ENCODE measurements at regions not wholly inside any gene's neighbourhood (a gene's known extent, or its start where the extent isn't known, plus 50 kb on each side); places are given as distances from the start of the nearest gene placed in this dataset.

GRCh38 chr7:24050991-24051560 is 232.9 kb upstream of the NPY start:
- no peaks in the 10 kb centered on the region for H3K79me2 ChIP-seq (ENCODE audit: insufficient read depth)
- H3K9me3 ChIP-seq: no peaks in the 10 kb centered on the region
- peak overlapping the region in 1 of 2 experiments; percentile 44; a peak in 1 of 4 replicates for H3K27ac ChIP-seq (ENCODE audit: low read depth in 2 of 2, low read length in 1 of 2)
- no peak overlapping the region for H2AFZ ChIP-seq (ENCODE audit: low read depth)
- no peaks in the 10 kb centered on the region for H3K36me3 ChIP-seq (replicated peaks in 1 of 2; ENCODE audit: control insufficient read depth in 1 of 2, insufficient read depth in 2 of 2, low read length in 1 of 2)
- H3K9ac ChIP-seq: no peak overlapping the region
- H4K20me1 ChIP-seq (ENCODE audit: insufficient read depth): no peaks in the 10 kb centered on the region
- peak; percentile 22 for DNase-seq
- H3K27me3 ChIP-seq (ENCODE audit: insufficient read depth): no peaks in the 10 kb centered on the region
- ChIA-PET POLR2A (no interaction called here), CTCF (interaction anchor here (1.0 kb wide), 1 partner anchor 331 kb away, joined by 3 read pairs; no protein-coding TSS in a partner anchor)
- no peaks in the 10 kb centered on the region for H3K9me2 ChIP-seq
- 36% methylated on average over 7 of the region's 7 CpGs for WGBS (ENCODE audit: low lambda C conversion rate)
- peaks cover 6 to 10% of the 10 kb centered on the region in 2 experiments; a peak in 3 of 4 replicates for H3K4me1 ChIP-seq (ENCODE audit: control insufficient read depth in 1 of 2, insufficient read depth in 2 of 2, low read depth in 1 of 2, low read length in 1 of 2)
- no peak overlapping the region for H3K4me2 ChIP-seq
- H3K4me3 ChIP-seq (ENCODE audit: low read depth in 2 of 2, low read length in 1 of 2): no peak overlapping the region
- H3F3A ChIP-seq (replicated peaks; ENCODE audit: insufficient read depth): peaks cover 6% of the 10 kb centered on the region
- no peak for TF ChIP-seq GABPA (IDR thresholded peaks at IDR 0.05; ENCODE audit: low read depth)
- TF ChIP-seq IRF3 (IDR thresholded peaks at IDR 0.05; ENCODE audit: low read depth, low read length): no peak
- TF ChIP-seq, protein P1, sequence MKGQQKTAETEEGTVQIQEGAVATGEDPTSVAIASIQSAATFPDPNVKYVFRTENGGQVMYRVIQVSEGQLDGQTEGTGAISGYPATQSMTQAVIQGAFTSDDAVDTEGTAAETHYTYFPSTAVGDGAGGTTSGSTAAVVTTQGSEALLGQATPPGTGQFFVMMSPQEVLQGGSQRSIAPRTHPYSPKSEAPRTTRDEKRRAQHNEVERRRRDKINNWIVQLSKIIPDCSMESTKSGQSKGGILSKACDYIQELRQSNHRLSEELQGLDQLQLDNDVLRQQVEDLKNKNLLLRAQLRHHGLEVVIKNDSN (IDR thresholded peaks at IDR 0.05; ENCODE audit: borderline replicate concordance, low read depth): no peak
- no peak for TF ChIP-seq NRF1 (IDR thresholded peaks at IDR 0.05; ENCODE audit: low read depth, low read length)
- TF ChIP-seq RAD21 (IDR thresholded peaks at IDR 0.05; ENCODE audit: low read length): peak; percentile 9; the same call in 1 of the 2 replicates
- TF ChIP-seq ELF1 (IDR thresholded peaks at IDR 0.05): no peak
- no peak for TF ChIP-seq TCF12 (IDR thresholded peaks at IDR 0.05)
- TF ChIP-seq EP300 (IDR thresholded peaks at IDR 0.05; ENCODE audit: borderline replicate concordance in 1 of 2, low read depth in 1 of 2, low read length in 1 of 2): 0 out of 4 replicates have a peak, but pooled peaks of 1 of the 2 experiments have one; percentile 10
- TF ChIP-seq GATA2 (CRISPR knock-in tag; IDR thresholded peaks at IDR 0.05): peak; percentile 31; the same call in 1 of the 2 replicates
- TF ChIP-seq SMC3 (IDR thresholded peaks at IDR 0.05; ENCODE audit: low read depth, low read length): no peak
- no peak for TF ChIP-seq MAX (IDR thresholded peaks at IDR 0.05; ENCODE audit: low read depth)
- TF ChIP-seq CHD2 (IDR thresholded peaks at IDR 0.05; ENCODE audit: low read length, partially characterized antibody): peak; percentile 27
- no peak for TF ChIP-seq FOSL2 (IDR thresholded peaks at IDR 0.05; ENCODE audit: borderline replicate concordance, low read depth)
- TF ChIP-seq, protein P2, sequence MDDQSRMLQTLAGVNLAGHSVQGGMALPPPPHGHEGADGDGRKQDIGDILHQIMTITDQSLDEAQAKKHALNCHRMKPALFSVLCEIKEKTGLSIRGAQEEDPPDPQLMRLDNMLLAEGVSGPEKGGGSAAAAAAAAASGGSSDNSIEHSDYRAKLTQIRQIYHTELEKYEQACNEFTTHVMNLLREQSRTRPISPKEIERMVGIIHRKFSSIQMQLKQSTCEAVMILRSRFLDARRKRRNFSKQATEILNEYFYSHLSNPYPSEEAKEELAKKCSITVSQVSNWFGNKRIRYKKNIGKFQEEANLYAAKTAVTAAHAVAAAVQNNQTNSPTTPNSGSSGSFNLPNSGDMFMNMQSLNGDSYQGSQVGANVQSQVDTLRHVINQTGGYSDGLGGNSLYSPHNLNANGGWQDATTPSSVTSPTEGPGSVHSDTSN (IDR thresholded peaks at IDR 0.05): peak; percentile 25; the same call in 1 of the 2 replicates
- TF ChIP-seq, protein P3, sequence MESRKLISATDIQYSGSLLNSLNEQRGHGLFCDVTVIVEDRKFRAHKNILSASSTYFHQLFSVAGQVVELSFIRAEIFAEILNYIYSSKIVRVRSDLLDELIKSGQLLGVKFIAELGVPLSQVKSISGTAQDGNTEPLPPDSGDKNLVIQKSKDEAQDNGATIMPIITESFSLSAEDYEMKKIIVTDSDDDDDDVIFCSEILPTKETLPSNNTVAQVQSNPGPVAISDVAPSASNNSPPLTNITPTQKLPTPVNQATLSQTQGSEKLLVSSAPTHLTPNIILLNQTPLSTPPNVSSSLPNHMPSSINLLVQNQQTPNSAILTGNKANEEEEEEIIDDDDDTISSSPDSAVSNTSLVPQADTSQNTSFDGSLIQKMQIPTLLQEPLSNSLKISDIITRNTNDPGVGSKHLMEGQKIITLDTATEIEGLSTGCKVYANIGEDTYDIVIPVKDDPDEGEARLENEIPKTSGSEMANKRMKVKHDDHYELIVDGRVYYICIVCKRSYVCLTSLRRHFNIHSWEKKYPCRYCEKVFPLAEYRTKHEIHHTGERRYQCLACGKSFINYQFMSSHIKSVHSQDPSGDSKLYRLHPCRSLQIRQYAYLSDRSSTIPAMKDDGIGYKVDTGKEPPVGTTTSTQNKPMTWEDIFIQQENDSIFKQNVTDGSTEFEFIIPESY (IDR thresholded peaks at IDR 0.05; ENCODE audit: borderline replicate concordance, low read depth): no peak
- no peak for TF ChIP-seq FOXJ3 (CRISPR knock-in tag; IDR thresholded peaks at IDR 0.05)
- no peak for TF ChIP-seq JUND (IDR thresholded peaks at IDR 0.05)
- TF ChIP-seq SIN3A (IDR thresholded peaks at IDR 0.05; ENCODE audit: borderline replicate concordance, low read depth, low read length): no peak
- no peak for TF ChIP-seq EZH2phosphoT487 (IDR thresholded peaks at IDR 0.05; ENCODE audit: borderline replicate concordance, low read depth)
- TF ChIP-seq FOXM1 (IDR thresholded peaks at IDR 0.05; ENCODE audit: low read depth): no peak
- no peak for TF ChIP-seq MXI1 (IDR thresholded peaks at IDR 0.05; ENCODE audit: low read depth, low read length)
- no peak for TF ChIP-seq YY1 (IDR thresholded peaks at IDR 0.05; ENCODE audit: low read depth)
- no peak for TF ChIP-seq POLR2AphosphoS5 (IDR thresholded peaks at IDR 0.05; ENCODE audit: low read depth, low read length)
- TF ChIP-seq, protein P4, sequence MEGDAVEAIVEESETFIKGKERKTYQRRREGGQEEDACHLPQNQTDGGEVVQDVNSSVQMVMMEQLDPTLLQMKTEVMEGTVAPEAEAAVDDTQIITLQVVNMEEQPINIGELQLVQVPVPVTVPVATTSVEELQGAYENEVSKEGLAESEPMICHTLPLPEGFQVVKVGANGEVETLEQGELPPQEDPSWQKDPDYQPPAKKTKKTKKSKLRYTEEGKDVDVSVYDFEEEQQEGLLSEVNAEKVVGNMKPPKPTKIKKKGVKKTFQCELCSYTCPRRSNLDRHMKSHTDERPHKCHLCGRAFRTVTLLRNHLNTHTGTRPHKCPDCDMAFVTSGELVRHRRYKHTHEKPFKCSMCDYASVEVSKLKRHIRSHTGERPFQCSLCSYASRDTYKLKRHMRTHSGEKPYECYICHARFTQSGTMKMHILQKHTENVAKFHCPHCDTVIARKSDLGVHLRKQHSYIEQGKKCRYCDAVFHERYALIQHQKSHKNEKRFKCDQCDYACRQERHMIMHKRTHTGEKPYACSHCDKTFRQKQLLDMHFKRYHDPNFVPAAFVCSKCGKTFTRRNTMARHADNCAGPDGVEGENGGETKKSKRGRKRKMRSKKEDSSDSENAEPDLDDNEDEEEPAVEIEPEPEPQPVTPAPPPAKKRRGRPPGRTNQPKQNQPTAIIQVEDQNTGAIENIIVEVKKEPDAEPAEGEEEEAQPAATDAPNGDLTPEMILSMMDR (IDR thresholded peaks at IDR 0.05): no peak

Data from SK-N-SH (cell line).